ENCODE measurements at regions not wholly inside any gene's neighbourhood (a gene's known extent, or its start where the extent isn't known, plus 50 kb on each side); places are given as distances from the start of the nearest gene placed in this dataset.

GRCh38 chr4:38603652-38604051, 60.3 kb upstream of the KLF3 start:
- no peak for DNase-seq (ENCODE audit: low read depth)

GRCh38 chr4:38605181-38605752, 58.7 kb upstream of the KLF3 start:
- DNase-seq (ENCODE audit: low read depth): no peak

GRCh38 chr4:38605753-38606586, 58.0 kb upstream of the KLF3 start:
- no peak for DNase-seq (ENCODE audit: low read depth)

- DNase-seq (ENCODE audit: low read depth): no peak
These were observed 57.5 kb upstream of the KLF3 start for GRCh38 chr4:38606587-38606905.

- no peak for DNase-seq (ENCODE audit: low read depth)
These were observed 54.4 kb upstream of the KLF3 start for GRCh38 chr4:38609614-38610013.

- no peak for DNase-seq (ENCODE audit: low read depth)
These were observed 53.5 kb upstream of the KLF3 start for GRCh38 chr4:38610521-38610920.

GRCh38 chr4:38610966-38611431, 53.0 kb upstream of the KLF3 start:
- DNase-seq (ENCODE audit: low read depth): no peak

- no peak for DNase-seq (ENCODE audit: low read depth)
These were observed 52.3 kb upstream of the KLF3 start for GRCh38 chr4:38611676-38612075.

GRCh38 chr4:38612646-38613414, 51.2 kb upstream of the KLF3 start:
- no peak for DNase-seq (ENCODE audit: low read depth)

All from stimulated activated CD8-positive, alpha-beta memory T cell treated with anti-CD3 and anti-CD28 coated beads, Interleukin-12 subunit alpha, Interleukin-12 subunit beta, amount 100 ng/mL, for 1 hour (primary cell).